HepG2 (cell line): ENCODE measurements at regions not wholly inside any gene's neighbourhood (a gene's known extent, or its start where the extent isn't known, plus 50 kb on each side); places are given as distances from the start of the nearest gene placed in this dataset.

ENCODE experiments used
- ATAC-seq: fragments of 200-7000 bp; cut with Tn5 transposase; 3 replicates; pipeline ENCODE4 v1.9.1; 2020; ENCODE audit warnings: mild to moderate bottlenecking, moderate library complexity
- BruUV-seq: library from RNA; stranded (reverse); fragments of 400-500 nt; replicated peaks from 2 replicates; lab custom pipeline; 2021; lab: Mats Ljungman, UMichigan
- CTCF ChIA-PET: fragments of 300-600 bp; formaldehyde crosslinking; extraction: SDS; loops from one replicate; lab custom pipeline; 2021; ENCODE audit warnings: low total read pairs, inconsistent platforms, low intra/inter-chr PET ratio; lab: Yijun Ruan, JAX
- POLR2A ChIA-PET: fragments of 350-600 bp; sonication (Branson Sonifier 250); formaldehyde crosslinking; loops from one replicate; lab custom pipeline; 2020; ENCODE audit warnings: antibody characterized with exemption, inconsistent platforms; lab: Yijun Ruan, JAX
- DNase-seq: peaks from one replicate; pipeline ENCODE4 v3.0.0-alpha.2; 2015; ENCODE audit warnings: low spot score
- FAIRE-seq: peaks from 3 replicates; lab custom pipeline; 2011; peaks lifted over from hg19 to GRCh38; lab: Jason Lieb, UNC
- H2AFZ ChIP-seq: one replicate; pipeline ENCODE4 v1.6.1; 2011; ENCODE audit warnings: low read length, inconsistent platforms
- H3K27ac ChIP-seq: fragments of 300-600 bp; 3 replicates; pipeline ENCODE4 v1.8.0; 2011; ENCODE audit warnings: mixed run types, mild to moderate bottlenecking, mixed read lengths, low read length, inconsistent platforms; ENCODE audit not compliant: insufficient read depth; ENCODE audit errors: extremely low read length
- H3K27me3 ChIP-seq, 2 experiments: fragments of 200-600 bp in 1 of 2; 2 replicates in 1 of 2; 3 replicates in 1 of 2; pipeline versions ENCODE4 v1.6.0 to v1.8.0; 2011; ENCODE audit warnings: low read length in 2 of 2, mild to moderate bottlenecking in 2 of 2, moderate library complexity in 2 of 2, inconsistent platforms in 1 of 2; ENCODE audit not compliant: insufficient read depth in 2 of 2, control insufficient read depth in 1 of 2
- H3K36me3 ChIP-seq, 2 experiments: fragments of 200-600 bp in 1 of 2; replicated peaks in 1 of 2; 2 replicates in 1 of 2; 3 replicates in 1 of 2; pipeline versions ENCODE4 v1.5.1 to v1.8.0; 2011; ENCODE audit warnings: low read length in 2 of 2, inconsistent platforms in 1 of 2; ENCODE audit not compliant: insufficient read depth in 2 of 2, control insufficient read depth in 1 of 2
- H3K4me1 ChIP-seq: 2 replicates; pipeline ENCODE4 v1.5.1; 2012; ENCODE audit warnings: low read length, inconsistent platforms; ENCODE audit not compliant: insufficient read depth
- H3K4me2 ChIP-seq: 2 replicates; pipeline ENCODE4 v1.6.0; 2011; ENCODE audit warnings: low read depth, low read length, inconsistent platforms
- H3K4me3 ChIP-seq, 3 experiments: fragments of 200-600 bp in 1 of 3; sonication (generic), shearing (Covaris generic) in 1 of 3; replicated peaks in 1 of 3; 2 replicates each; pipeline ENCODE4 v1.5.1; 2011 to 2016; ENCODE audit warnings: low read length in 3 of 3, inconsistent platforms in 2 of 3, low read depth in 2 of 3, mild to moderate bottlenecking in 2 of 3, control low read depth in 1 of 3, mixed read lengths in 1 of 3; ENCODE audit not compliant: insufficient read depth in 1 of 3
- H3K79me2 ChIP-seq: one replicate; pipeline ENCODE4 v1.6.1; 2011; ENCODE audit warnings: low read length, inconsistent platforms; ENCODE audit not compliant: insufficient read depth
- H3K9ac ChIP-seq: 2 replicates; pipeline ENCODE4 v1.6.0; 2011; ENCODE audit warnings: mild to moderate bottlenecking, low read depth, low read length, inconsistent platforms; ENCODE audit not compliant: insufficient read depth
- H3K9me3 ChIP-seq: 2 replicates; pipeline ENCODE4 v1.5.1; 2012; ENCODE audit warnings: mild to moderate bottlenecking, low read length
- H4K20me1 ChIP-seq: 2 replicates; pipeline ENCODE4 v1.6.0; 2011; ENCODE audit warnings: inconsistent platforms, mild to moderate bottlenecking, low read length, moderate library complexity; ENCODE audit not compliant: insufficient read depth
- CBX1 ChIP-seq: IDR thresholded peaks from one replicate; pipeline ENCODE4 v1.6.1; 2016; ENCODE audit warnings: antibody characterized with exemption, low read depth
- DBP ChIP-seq: sonication (generic); formaldehyde crosslinking; IDR thresholded peaks from 2 replicates; pipeline ENCODE4 v1.4.0; 2020; ENCODE audit warnings: missing genetic modification reagents; ENCODE audit errors: not compliant biosample characterization
- ETV6 ChIP-seq: sonication (generic); formaldehyde crosslinking; conservative IDR thresholded peaks from 2 replicates; pipeline ENCODE4 v1.4.0; 2020; ENCODE audit warnings: missing genetic modification reagents
- RFXAP ChIP-seq: sonication (generic); formaldehyde crosslinking; IDR thresholded peaks from 2 replicates; pipeline ENCODE4 v1.4.0; 2020; ENCODE audit warnings: missing genetic modification reagents, borderline replicate concordance
- YEATS4 ChIP-seq: sonication (generic); formaldehyde crosslinking; IDR thresholded peaks from 2 replicates; pipeline ENCODE4 v1.4.0; 2020; ENCODE audit warnings: missing genetic modification reagents, borderline replicate concordance
- ZBTB14 ChIP-seq: sonication (generic); formaldehyde crosslinking; IDR thresholded peaks from 2 replicates; pipeline ENCODE4 v1.4.0; 2020; ENCODE audit warnings: missing genetic modification reagents
- ZGPAT ChIP-seq: IDR thresholded peaks from 2 replicates; pipeline ENCODE4 v1.6.1; 2016; ENCODE audit warnings: mild to moderate bottlenecking
- ZNF282 ChIP-seq: fragments of 450-650 bp; IDR thresholded peaks from 2 replicates; pipeline ENCODE4 v1.6.1; 2018; ENCODE audit not compliant: partially characterized antibody
- ZNF709 ChIP-seq: sonication (generic); formaldehyde crosslinking; IDR thresholded peaks from 2 replicates; pipeline ENCODE4 v1.5.0; 2020; ENCODE audit warnings: mild to moderate bottlenecking, missing genetic modification reagents
- ZZZ3 ChIP-seq: sonication (generic); formaldehyde crosslinking; IDR thresholded peaks from 2 replicates; pipeline ENCODE4 v1.4.0; 2020; ENCODE audit warnings: missing genetic modification reagents, mild to moderate bottlenecking, borderline replicate concordance
- WGBS: methylation state at CpG from one replicate; pipeline ENCODE4 v1.1.6; 2017; ENCODE audit warnings: low lambda C conversion rate; 5-methylcytosine and 5-hydroxymethylcytosine counted together
- in situ Hi-C: cut with HindIII; loops from 2 replicates; pipeline ENCODE4 v1.10.0; 2017; ENCODE audit warnings: low pct_unique_long_range_greater_than_20kb; ENCODE audit not compliant: extremely low pct_ligation_motif_present
- intact Hi-C: fragments of 100-400 bp; cut with micrococcal nuclease; formaldehyde crosslinking; loops from one replicate; pipeline ENCODE4 v1.10.0; 2022; ENCODE audit not compliant: unreplicated experiment

GRCh38 chr3:59249004-59249403 lies 199.2 kb upstream of the CFAP20DC start:
- no peak for DNase-seq
- FAIRE-seq = no peak
- intact Hi-C loops = no loop called here
- no TSS peak for BruUV-seq
- Histone ChIP-seq H3K79me2 (no peaks in the 10 kb centered on the region), H3K4me1 (no peaks in the 10 kb centered on the region), H3K27me3 (no peaks in the 10 kb centered on the region), H2AFZ (no peak overlapping the region), H3K4me3 (no peak overlapping the region), H3K4me2 (no peak overlapping the region), H3K9ac (no peak overlapping the region), H3K27ac (no peak overlapping the region), H3K9me3 (no peaks in the 10 kb centered on the region), H3K36me3 (no peaks in the 10 kb centered on the region), H4K20me1 (no peaks in the 10 kb centered on the region)
- in situ Hi-C loops = no loop called here
- ChIA-PET CTCF (no interaction called here), POLR2A (no interaction called here)
- TF ChIP-seq ZNF282 (no peak), YEATS4 (no peak), ZNF709 (CRISPR knock-in tag) (no peak)
- ATAC-seq = no peak

GRCh38 chr3:59247402-59247841 lies 197.6 kb upstream of the CFAP20DC start:
- no peak overlapping the region for H3K27ac ChIP-seq
- H3K9ac ChIP-seq = no peak overlapping the region
- intact Hi-C loops (no loop called here), in situ Hi-C loops (no loop called here)
- DNase-seq = no peak
- H3K36me3 ChIP-seq = no peaks in the 10 kb centered on the region
- FAIRE-seq = no peak
- H3K79me2 ChIP-seq = no peaks in the 10 kb centered on the region
- H3K4me1 ChIP-seq = no peaks in the 10 kb centered on the region
- H3K9me3 ChIP-seq = no peaks in the 10 kb centered on the region
- no peaks in the 10 kb centered on the region for H4K20me1 ChIP-seq
- no peak overlapping the region for H2AFZ ChIP-seq
- no peak overlapping the region for H3K4me2 ChIP-seq
- POLR2A ChIA-PET = no interaction called here
- no peak overlapping the region for H3K4me3 ChIP-seq
- H3K27me3 ChIP-seq = no peaks in the 10 kb centered on the region
- 0% methylated on average over 3 of the region's 3 CpGs for WGBS
- CTCF ChIA-PET = no interaction called here
- TF ChIP-seq CBX1 = no peak
- TF ChIP-seq ZGPAT = no peak
- TF ChIP-seq ETV6 (CRISPR knock-in tag) = no peak
- no peak for TF ChIP-seq ZBTB14 (CRISPR knock-in tag)
- TF ChIP-seq DBP = no peak
- TF ChIP-seq RFXAP = no peak
- TF ChIP-seq ZZZ3 (CRISPR knock-in tag) = no peak
- no TSS peak for BruUV-seq
- no peak for ATAC-seq
